ENCODE measurements at regions not wholly inside any gene's neighbourhood (a gene's known extent, or its start where the extent isn't known, plus 50 kb on each side); places are given as distances from the start of the nearest gene placed in this dataset.

DNA sequence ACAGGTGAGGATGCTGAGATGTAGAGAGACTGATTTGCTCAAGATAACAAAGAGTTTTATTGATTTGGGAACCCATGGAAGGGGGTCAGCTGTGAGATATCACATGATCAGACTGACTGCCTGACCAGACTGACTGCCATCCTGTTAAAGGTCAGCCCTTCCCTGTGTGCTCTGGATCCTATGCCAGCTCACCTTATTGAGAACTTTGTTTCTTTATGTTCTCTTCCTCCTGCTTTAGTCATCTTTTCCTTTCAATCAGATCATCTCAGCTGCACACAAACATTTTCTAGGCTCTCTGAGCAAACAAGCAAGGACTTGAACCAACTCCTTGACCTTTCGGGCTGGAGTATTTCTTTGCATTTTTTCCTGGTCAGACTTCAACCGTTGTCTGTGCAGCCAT, 50.0 kb upstream of the MTPN start:
- H3K27me3 ChIP-seq (replicated peaks; ENCODE audit: insufficient read depth), result no peaks in the 10 kb centered on the region
- no peaks in the 10 kb centered on the region for H3K4me1 ChIP-seq (ENCODE audit: control insufficient read depth in 1 of 2, low read depth in 2 of 2)
- H3K9me3 ChIP-seq, result no peaks in the 10 kb centered on the region
- no peaks in the 10 kb centered on the region for H3K36me3 ChIP-seq
- ATAC-seq (ENCODE audit: insufficient number of reproducible peaks, low FRiP score, low read depth) (no peak), DNase-seq (ENCODE audit: low spot score) (no peak)
- TF ChIP-seq, protein P1, sequence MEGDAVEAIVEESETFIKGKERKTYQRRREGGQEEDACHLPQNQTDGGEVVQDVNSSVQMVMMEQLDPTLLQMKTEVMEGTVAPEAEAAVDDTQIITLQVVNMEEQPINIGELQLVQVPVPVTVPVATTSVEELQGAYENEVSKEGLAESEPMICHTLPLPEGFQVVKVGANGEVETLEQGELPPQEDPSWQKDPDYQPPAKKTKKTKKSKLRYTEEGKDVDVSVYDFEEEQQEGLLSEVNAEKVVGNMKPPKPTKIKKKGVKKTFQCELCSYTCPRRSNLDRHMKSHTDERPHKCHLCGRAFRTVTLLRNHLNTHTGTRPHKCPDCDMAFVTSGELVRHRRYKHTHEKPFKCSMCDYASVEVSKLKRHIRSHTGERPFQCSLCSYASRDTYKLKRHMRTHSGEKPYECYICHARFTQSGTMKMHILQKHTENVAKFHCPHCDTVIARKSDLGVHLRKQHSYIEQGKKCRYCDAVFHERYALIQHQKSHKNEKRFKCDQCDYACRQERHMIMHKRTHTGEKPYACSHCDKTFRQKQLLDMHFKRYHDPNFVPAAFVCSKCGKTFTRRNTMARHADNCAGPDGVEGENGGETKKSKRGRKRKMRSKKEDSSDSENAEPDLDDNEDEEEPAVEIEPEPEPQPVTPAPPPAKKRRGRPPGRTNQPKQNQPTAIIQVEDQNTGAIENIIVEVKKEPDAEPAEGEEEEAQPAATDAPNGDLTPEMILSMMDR (IDR thresholded peaks at IDR 0.05), result no peak
- no peak overlapping the region for H3K4me3 ChIP-seq
- no peak overlapping the region for H3K27ac ChIP-seq
